Left ventricle myocardium inferior (tissue), 1 donor: ENCODE measurements at regions not wholly inside any gene's neighbourhood (a gene's known extent, or its start where the extent isn't known, plus 50 kb on each side); places are given as distances from the start of the nearest gene placed in this dataset.
"Not testable (repeated sequence)": the region's sequence is repeated elsewhere in the genome, so short reads cannot be mapped to it uniquely, and the experiment has no call there.

Experiments
- DNase-seq: peaks from one replicate; pipeline ENCODE4 v3.0.0-alpha.2; 2020
- H3K27ac ChIP-seq: fragments of 200-600 bp; replicated peaks from 2 replicates; pipeline ENCODE4 v1.8.0; 2021
- H3K27me3 ChIP-seq: fragments of 200-600 bp; 2 replicates; pipeline ENCODE4 v1.8.0; 2021; ENCODE audit warnings: low read depth
- H3K36me3 ChIP-seq: fragments of 200-600 bp; 2 replicates; pipeline ENCODE4 v1.8.0; 2021
- H3K4me1 ChIP-seq: fragments of 200-600 bp; 2 replicates; pipeline ENCODE4 v1.8.0; 2021
- H3K4me3 ChIP-seq: fragments of 200-600 bp; 2 replicates; pipeline ENCODE4 v1.8.0; 2021; ENCODE audit warnings: mild to moderate bottlenecking, moderate library complexity
- H3K9me3 ChIP-seq: fragments of 200-600 bp; replicated peaks from 2 replicates; pipeline ENCODE4 v1.8.0; 2021
- intact Hi-C: fragments of 100-400 bp; cut with micrococcal nuclease; formaldehyde crosslinking; loops from one replicate; pipeline ENCODE4 v1.11.0; 2022
- donor health status: DM: no; HTN: yes; CAD: no; lungs with severe emphysema.

GRCh38 chrX:3842822-3843521 lies 129.5 kb upstream of the PRKX start:
- intact Hi-C loops, H3K9me3 ChIP-seq, DNase-seq, H3K4me3 ChIP-seq, H3K4me1 ChIP-seq, H3K36me3 ChIP-seq, H3K27ac ChIP-seq, H3K27me3 ChIP-seq: not testable (repeated sequence)

- H3K4me3 ChIP-seq, H3K9me3 ChIP-seq, H3K36me3 ChIP-seq, H3K27ac ChIP-seq, H3K27me3 ChIP-seq, intact Hi-C loops, H3K4me1 ChIP-seq, DNase-seq: not testable (repeated sequence)
Observed at GRCh38 chrX:3838754-3839153, 125.3 kb upstream of the PRKX start.

GRCh38 chrX:3837958-3838643 lies 124.7 kb upstream of the PRKX start:
- H3K36me3 ChIP-seq, intact Hi-C loops, H3K27me3 ChIP-seq, DNase-seq, H3K27ac ChIP-seq, H3K4me3 ChIP-seq, H3K4me1 ChIP-seq, H3K9me3 ChIP-seq: not testable (repeated sequence)

- H3K4me3 ChIP-seq, DNase-seq, H3K27ac ChIP-seq, H3K27me3 ChIP-seq, H3K4me1 ChIP-seq, H3K36me3 ChIP-seq, intact Hi-C loops, H3K9me3 ChIP-seq: not testable (repeated sequence)
Observed at GRCh38 chrX:3837211-3837610, 123.8 kb upstream of the PRKX start.

GRCh38 chrX:3833761-3834542 lies 120.5 kb upstream of the PRKX start:
- H3K27me3 ChIP-seq, intact Hi-C loops, H3K9me3 ChIP-seq, H3K4me1 ChIP-seq, DNase-seq, H3K4me3 ChIP-seq, H3K27ac ChIP-seq, H3K36me3 ChIP-seq: not testable (repeated sequence)

- H3K27me3 ChIP-seq, DNase-seq, H3K36me3 ChIP-seq, H3K4me3 ChIP-seq, intact Hi-C loops, H3K27ac ChIP-seq, H3K9me3 ChIP-seq, H3K4me1 ChIP-seq: not testable (repeated sequence)
Observed at GRCh38 chrX:3830020-3830419, 116.6 kb upstream of the PRKX start.

- H3K27me3 ChIP-seq, DNase-seq, H3K27ac ChIP-seq, H3K9me3 ChIP-seq, H3K4me3 ChIP-seq, H3K4me1 ChIP-seq, intact Hi-C loops, H3K36me3 ChIP-seq: not testable (repeated sequence)
Observed at GRCh38 chrX:3829041-3829531, 115.6 kb upstream of the PRKX start.

- H3K9me3 ChIP-seq, H3K36me3 ChIP-seq, intact Hi-C loops, H3K27ac ChIP-seq, DNase-seq, H3K27me3 ChIP-seq, H3K4me3 ChIP-seq, H3K4me1 ChIP-seq: not testable (repeated sequence)
Observed at GRCh38 chrX:3828378-3829040, 115.1 kb upstream of the PRKX start.

- intact Hi-C loops, H3K27me3 ChIP-seq, H3K9me3 ChIP-seq, H3K36me3 ChIP-seq, H3K27ac ChIP-seq, H3K4me1 ChIP-seq, H3K4me3 ChIP-seq, DNase-seq: not testable (repeated sequence)
Observed at GRCh38 chrX:3824008-3824407, 110.6 kb upstream of the PRKX start.
